Fibroblast of lung (primary cell): ENCODE measurements at regions not wholly inside any gene's neighbourhood (a gene's known extent, or its start where the extent isn't known, plus 50 kb on each side); places are given as distances from the start of the nearest gene placed in this dataset.

Experiments used
- CTCF ChIP-seq, 2 donors: IDR thresholded peaks in 1 of 2; conservative IDR thresholded peaks in 1 of 2; 1 replicate in 1 of 2; 2 replicates in 1 of 2; pipeline ENCODE4 v1.5.1; 2011 to 2012; ENCODE audit warnings: low read length in 2 of 2, control low read depth in 1 of 2, inconsistent platforms in 1 of 2, low read depth in 1 of 2, mild to moderate bottlenecking in 1 of 2
- EZH2 ChIP-seq: IDR thresholded peaks from 2 replicates; pipeline ENCODE4 v1.5.1; 2012; ENCODE audit warnings: low read length, control low read depth, mild to moderate bottlenecking; ENCODE audit errors: missing control alignments

GRCh38 chr18:8969639-8970390 lies 132.7 kb upstream of the NDUFV2 start:
- TF ChIP-seq CTCF (conservative IDR thresholded peaks at IDR 0.05 in 1 of 2, IDR thresholded peaks at IDR 0.05 in 1 of 2; ENCODE audit: low read depth in 1 of 2, low read length in 2 of 2) (no peak), EZH2 (no peak)
